Astrocyte (in vitro differentiated cells and primary cell): ENCODE measurements at regions not wholly inside any gene's neighbourhood (a gene's known extent, or its start where the extent isn't known, plus 50 kb on each side); places are given as distances from the start of the nearest gene placed in this dataset.

Experiments used
- DNase-seq: peaks from one replicate; pipeline ENCODE4 v3.0.0-alpha.2; 2010; ENCODE audit warnings: low read depth
- FAIRE-seq: peaks from 2 replicates; lab custom pipeline; 2011; peaks lifted over from hg19 to GRCh38; lab: Jason Lieb, UNC
- H2AFZ ChIP-seq: 2 replicates; pipeline ENCODE4 v1.6.0; 2012; ENCODE audit warnings: low read depth, low read length, inconsistent platforms
- H3K27ac ChIP-seq: 2 replicates; pipeline ENCODE4 v1.5.1; 2011; ENCODE audit warnings: low read depth, low read length, inconsistent platforms
- H3K27me3 ChIP-seq: 2 replicates; pipeline ENCODE4 v1.6.0; 2011; ENCODE audit warnings: low read length, inconsistent platforms; ENCODE audit not compliant: insufficient read depth
- H3K36me3 ChIP-seq: 2 replicates; pipeline ENCODE4 v1.5.1; 2011; ENCODE audit warnings: low read length, inconsistent platforms; ENCODE audit not compliant: insufficient read depth
- H3K4me1 ChIP-seq: 2 replicates; pipeline ENCODE4 v1.5.1; 2011; ENCODE audit warnings: low read length, inconsistent platforms; ENCODE audit not compliant: insufficient read depth
- H3K4me2 ChIP-seq: 2 replicates; pipeline ENCODE4 v1.6.0; 2012; ENCODE audit warnings: low read length, inconsistent platforms
- H3K4me3 ChIP-seq: 2 replicates; pipeline ENCODE4 v1.5.1; 2011; ENCODE audit warnings: low read depth, mild to moderate bottlenecking, low read length, inconsistent platforms; ENCODE audit not compliant: insufficient read depth
- H3K79me2 ChIP-seq: 2 replicates; pipeline ENCODE4 v1.6.0; 2012; ENCODE audit warnings: mild to moderate bottlenecking, low read length, inconsistent platforms; ENCODE audit not compliant: insufficient read depth
- H3K9ac ChIP-seq: 2 replicates; pipeline ENCODE4 v1.6.0; 2012; ENCODE audit warnings: mild to moderate bottlenecking, low read length, inconsistent platforms
- H3K9me3 ChIP-seq: 2 replicates; pipeline ENCODE4 v1.5.1; 2012; ENCODE audit warnings: low read depth, mild to moderate bottlenecking, low read length, inconsistent platforms; ENCODE audit not compliant: insufficient read depth
- H4K20me1 ChIP-seq: 2 replicates; pipeline ENCODE4 v1.6.0; 2012; ENCODE audit warnings: low read length, inconsistent platforms; ENCODE audit not compliant: insufficient read depth
- H3K27ac Mint-ChIP-seq: one replicate; pipeline ENCODE4 v1.8.0; 2021; ENCODE audit warnings: mild to moderate bottlenecking, mixed read lengths; ENCODE audit not compliant: unreplicated experiment
- H3K27me3 Mint-ChIP-seq: one replicate; pipeline ENCODE4 v1.8.0; 2021; ENCODE audit warnings: low read depth, mixed read lengths; ENCODE audit not compliant: unreplicated experiment
- H3K36me3 Mint-ChIP-seq: one replicate; pipeline ENCODE4 v1.8.0; 2021; ENCODE audit warnings: low read depth, mixed read lengths; ENCODE audit not compliant: unreplicated experiment
- H3K4me1 Mint-ChIP-seq: one replicate; pipeline ENCODE4 v1.8.0; 2021; ENCODE audit warnings: low read depth, mixed read lengths; ENCODE audit not compliant: unreplicated experiment
- H3K4me3 Mint-ChIP-seq: one replicate; pipeline ENCODE4 v1.8.0; 2021; ENCODE audit warnings: mild to moderate bottlenecking, moderate library complexity, mixed read lengths; ENCODE audit not compliant: unreplicated experiment
- H3K9me3 Mint-ChIP-seq: one replicate; pipeline ENCODE4 v1.8.0; 2021; ENCODE audit warnings: mild to moderate bottlenecking, mixed read lengths; ENCODE audit not compliant: unreplicated experiment
- EZH2 ChIP-seq: IDR thresholded peaks from 2 replicates; pipeline ENCODE4 v1.6.1; 2012; ENCODE audit warnings: mild to moderate bottlenecking, low read length, inconsistent platforms; ENCODE audit not compliant: insufficient read depth
- TF ChIP-seq, protein P1 (sequence below): IDR thresholded peaks from 2 replicates; pipeline ENCODE4 v1.5.1; 2011; ENCODE audit warnings: low read depth, mild to moderate bottlenecking, inconsistent platforms, low read length, moderate library complexity; ENCODE audit not compliant: insufficient read depth

DNA sequence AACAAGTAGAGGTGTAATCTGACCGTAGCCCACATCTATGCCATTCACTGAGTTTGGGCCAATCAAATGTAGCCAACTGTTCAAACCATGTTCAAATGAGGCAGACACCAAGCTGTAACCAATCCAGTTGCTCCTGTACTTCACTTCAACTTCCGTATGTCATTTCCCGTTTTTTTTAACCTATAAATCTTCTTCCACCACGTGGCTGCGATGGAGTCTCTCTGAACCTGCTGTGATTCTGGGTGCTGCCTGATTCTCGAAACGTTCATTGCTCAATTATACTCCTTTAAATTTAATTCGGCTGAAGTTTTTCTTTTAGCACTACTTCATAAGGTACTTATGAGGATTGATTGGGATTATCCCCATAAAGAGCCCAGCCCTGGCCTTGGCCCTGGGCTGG is 179.7 kb downstream of the PIK3R1 start:
- Mint-ChIP-seq H3K27ac (no peak overlapping the region), H3K4me3 (no peak overlapping the region), H3K9me3 (peaks cover 7% of the 10 kb centered on the region), H3K27me3 (no peaks in the 10 kb centered on the region), H3K36me3 (no peaks in the 10 kb centered on the region), H3K4me1 (peaks cover 3% of the 10 kb centered on the region)
- H3K27ac ChIP-seq = no peak overlapping the region
- TF ChIP-seq, protein P1, sequence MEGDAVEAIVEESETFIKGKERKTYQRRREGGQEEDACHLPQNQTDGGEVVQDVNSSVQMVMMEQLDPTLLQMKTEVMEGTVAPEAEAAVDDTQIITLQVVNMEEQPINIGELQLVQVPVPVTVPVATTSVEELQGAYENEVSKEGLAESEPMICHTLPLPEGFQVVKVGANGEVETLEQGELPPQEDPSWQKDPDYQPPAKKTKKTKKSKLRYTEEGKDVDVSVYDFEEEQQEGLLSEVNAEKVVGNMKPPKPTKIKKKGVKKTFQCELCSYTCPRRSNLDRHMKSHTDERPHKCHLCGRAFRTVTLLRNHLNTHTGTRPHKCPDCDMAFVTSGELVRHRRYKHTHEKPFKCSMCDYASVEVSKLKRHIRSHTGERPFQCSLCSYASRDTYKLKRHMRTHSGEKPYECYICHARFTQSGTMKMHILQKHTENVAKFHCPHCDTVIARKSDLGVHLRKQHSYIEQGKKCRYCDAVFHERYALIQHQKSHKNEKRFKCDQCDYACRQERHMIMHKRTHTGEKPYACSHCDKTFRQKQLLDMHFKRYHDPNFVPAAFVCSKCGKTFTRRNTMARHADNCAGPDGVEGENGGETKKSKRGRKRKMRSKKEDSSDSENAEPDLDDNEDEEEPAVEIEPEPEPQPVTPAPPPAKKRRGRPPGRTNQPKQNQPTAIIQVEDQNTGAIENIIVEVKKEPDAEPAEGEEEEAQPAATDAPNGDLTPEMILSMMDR = no peak
- no peak for TF ChIP-seq EZH2
- H3K27me3 ChIP-seq = no peaks in the 10 kb centered on the region
- H3K9ac ChIP-seq = no peak overlapping the region
- no peaks in the 10 kb centered on the region for H3K36me3 ChIP-seq
- no peak overlapping the region for H3K4me3 ChIP-seq
- H3K9me3 ChIP-seq = peaks cover 2% of the 10 kb centered on the region
- H2AFZ ChIP-seq = no peak overlapping the region
- H4K20me1 ChIP-seq = no peaks in the 10 kb centered on the region
- H3K4me2 ChIP-seq = no peak overlapping the region
- FAIRE-seq (no peak), DNase-seq (no peak)
- H3K79me2 ChIP-seq = no peaks in the 10 kb centered on the region
- H3K4me1 ChIP-seq = no peaks in the 10 kb centered on the region

DNA sequence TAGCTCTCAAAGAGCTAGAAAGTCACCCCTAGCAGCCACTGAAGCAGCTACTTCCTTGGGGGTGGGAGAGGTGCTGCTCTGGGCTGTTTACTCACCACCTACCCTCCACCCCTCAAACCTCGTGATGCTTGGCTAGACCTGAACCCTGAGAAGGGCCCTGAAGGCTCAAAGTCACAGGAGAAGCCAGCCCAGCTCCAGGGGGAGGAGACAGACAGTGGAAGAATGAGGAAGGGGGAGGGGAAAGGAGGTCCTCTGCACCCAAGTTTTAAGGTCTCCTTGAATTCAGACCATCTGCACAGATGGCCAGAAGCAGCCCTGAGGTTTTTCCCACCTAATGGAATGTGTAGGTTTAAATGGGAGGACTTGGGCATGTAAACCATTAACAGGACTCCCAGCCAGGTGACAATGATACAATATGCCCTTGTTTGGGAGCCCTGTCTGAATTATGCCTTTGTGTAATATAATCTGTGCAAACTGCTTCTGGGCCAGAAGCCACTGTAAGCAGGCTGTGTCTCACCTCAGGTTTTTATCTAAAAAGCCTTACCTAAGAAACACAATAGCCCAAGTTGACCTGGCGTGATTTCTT is 180.5 kb downstream of the PIK3R1 start:
- H3K79me2 ChIP-seq = no peaks in the 10 kb centered on the region
- no peak for DNase-seq
- H3K9me3 ChIP-seq = peaks cover 2% of the 10 kb centered on the region
- H3K9ac ChIP-seq = no peak overlapping the region
- H3K27me3 ChIP-seq = no peaks in the 10 kb centered on the region
- H3K4me3 ChIP-seq = no peak overlapping the region
- no peak for TF ChIP-seq EZH2
- TF ChIP-seq, protein P1 = no peak
- Mint-ChIP-seq H3K36me3 (no peaks in the 10 kb centered on the region), H3K27me3 (no peaks in the 10 kb centered on the region), H3K4me3 (no peak overlapping the region), H3K27ac (no peak overlapping the region), H3K9me3 (peaks cover 7% of the 10 kb centered on the region), H3K4me1 (peaks cover 3% of the 10 kb centered on the region)
- no peak overlapping the region for H3K27ac ChIP-seq
- no peaks in the 10 kb centered on the region for H3K36me3 ChIP-seq
- H2AFZ ChIP-seq = no peak overlapping the region
- H3K4me1 ChIP-seq = no peaks in the 10 kb centered on the region
- no peaks in the 10 kb centered on the region for H4K20me1 ChIP-seq
- H3K4me2 ChIP-seq = no peak overlapping the region
- FAIRE-seq = no peak

DNA sequence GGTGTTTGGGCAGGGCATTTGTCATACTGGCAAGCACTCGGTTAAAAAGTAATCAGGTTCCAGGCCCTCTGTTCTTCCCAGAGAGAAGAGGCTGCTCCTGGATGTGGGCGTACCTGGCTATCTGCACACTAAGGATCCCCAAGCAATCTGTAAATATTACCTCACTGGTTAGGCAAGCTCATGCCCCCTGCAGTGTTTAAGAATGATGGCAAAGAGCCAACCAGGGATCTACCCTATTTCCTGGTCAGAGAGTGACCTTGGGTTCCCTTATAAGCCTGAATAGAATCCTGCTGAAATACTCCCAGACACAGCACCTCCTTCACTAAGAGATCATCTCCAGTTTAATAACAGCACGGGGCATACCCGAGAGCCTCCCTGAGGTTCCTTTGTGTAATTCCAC is 181.2 kb downstream of the PIK3R1 start:
- H2AFZ ChIP-seq = no peak overlapping the region
- Mint-ChIP-seq H3K27ac (no peak overlapping the region), H3K9me3 (peaks cover 13% of the 10 kb centered on the region), H3K4me1 (peaks cover 3% of the 10 kb centered on the region), H3K27me3 (no peaks in the 10 kb centered on the region), H3K36me3 (no peaks in the 10 kb centered on the region), H3K4me3 (no peak overlapping the region)
- no peak for DNase-seq
- H3K9ac ChIP-seq = no peak overlapping the region
- no peaks in the 10 kb centered on the region for H3K27me3 ChIP-seq
- no peak for TF ChIP-seq EZH2
- TF ChIP-seq, protein P1 = no peak
- H3K27ac ChIP-seq = no peak overlapping the region
- no peaks in the 10 kb centered on the region for H3K79me2 ChIP-seq
- no peaks in the 10 kb centered on the region for H3K4me1 ChIP-seq
- H3K36me3 ChIP-seq = no peaks in the 10 kb centered on the region
- H3K9me3 ChIP-seq = peaks cover 2% of the 10 kb centered on the region
- no peaks in the 10 kb centered on the region for H4K20me1 ChIP-seq
- no peak overlapping the region for H3K4me2 ChIP-seq
- FAIRE-seq = no peak
- H3K4me3 ChIP-seq = no peak overlapping the region
